CMK (cell line): ENCODE measurements at regions not wholly inside any gene's neighbourhood (a gene's known extent, or its start where the extent isn't known, plus 50 kb on each side); places are given as distances from the start of the nearest gene placed in this dataset.
"Not testable (repeated sequence)": the region's sequence is repeated elsewhere in the genome, so short reads cannot be mapped to it uniquely, and the experiment has no call there.

Experiments
- DNase-seq: peaks from one replicate; pipeline ENCODE4 v3.0.0-alpha.2; 2010; ENCODE audit warnings: low read depth

DNA sequence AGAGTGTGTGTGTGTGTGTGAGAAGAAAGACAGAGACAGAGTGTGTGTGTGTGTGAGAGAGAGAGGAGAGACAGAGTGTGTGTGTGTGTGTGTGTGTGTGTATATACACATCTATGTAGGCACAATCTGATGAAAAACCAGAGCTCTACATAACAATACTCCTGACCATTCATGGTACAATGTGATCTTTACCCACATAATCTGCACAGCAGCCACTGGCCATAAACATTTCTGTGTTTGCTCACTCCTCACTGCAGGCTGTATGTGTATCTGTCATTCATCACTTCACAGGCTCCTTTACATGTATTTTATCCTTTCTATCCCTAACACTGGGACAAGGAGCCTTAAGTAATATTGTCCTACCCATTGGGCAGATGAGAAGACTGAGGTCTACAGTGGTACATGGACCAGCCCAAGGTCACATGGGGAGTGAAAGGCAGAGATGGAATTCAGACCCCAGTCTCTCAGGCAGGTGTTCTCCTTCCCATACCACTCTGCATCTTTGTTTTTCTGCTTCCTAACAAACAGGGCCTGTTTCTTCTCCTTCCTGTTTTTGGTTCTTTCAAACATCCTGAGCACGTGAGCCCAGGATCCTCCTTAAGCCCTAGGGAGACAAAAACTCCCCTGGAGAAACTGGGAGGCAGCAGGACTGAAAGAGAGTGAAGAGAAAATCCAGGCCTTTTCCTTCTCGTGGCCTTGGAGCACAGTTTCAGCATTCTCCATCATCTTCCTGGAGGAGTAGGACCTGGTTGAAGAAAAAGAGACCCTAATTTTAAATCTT is 201.7 kb upstream of the MSX2 start:
- no peak for DNase-seq

- DNase-seq, result no peak
Observed at GRCh38 chr5:174523311-174524071, 200.9 kb upstream of the MSX2 start.

- DNase-seq, result no peak
Observed at GRCh38 chr5:174524351-174524750, 200.0 kb upstream of the MSX2 start.

DNA sequence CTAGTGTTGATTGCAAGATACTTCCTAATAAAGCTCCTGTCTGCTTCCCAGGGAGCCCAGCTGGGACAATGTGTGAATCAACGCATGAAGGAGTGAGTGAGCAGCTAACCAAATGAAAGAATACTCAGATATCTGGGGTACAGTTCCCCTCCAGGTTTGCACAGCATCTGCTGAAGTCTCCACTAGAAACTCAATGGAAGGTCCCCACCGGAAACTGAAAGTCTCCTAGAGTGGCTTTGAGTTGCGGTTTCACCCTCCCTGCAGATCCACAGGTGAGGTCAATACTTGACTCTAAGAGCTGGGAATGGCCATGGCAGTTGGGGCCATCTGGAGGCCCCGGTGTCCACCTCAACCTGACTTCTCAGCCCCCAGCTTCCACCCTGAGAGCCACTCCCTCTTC is 198.2 kb upstream of the MSX2 start:
- no peak for DNase-seq

GRCh38 chr5:174527916-174528540 is 196.4 kb upstream of the MSX2 start:
- DNase-seq, result no peak

GRCh38 chr5:174528821-174529544 is 195.4 kb upstream of the MSX2 start:
- no peak for DNase-seq

DNA sequence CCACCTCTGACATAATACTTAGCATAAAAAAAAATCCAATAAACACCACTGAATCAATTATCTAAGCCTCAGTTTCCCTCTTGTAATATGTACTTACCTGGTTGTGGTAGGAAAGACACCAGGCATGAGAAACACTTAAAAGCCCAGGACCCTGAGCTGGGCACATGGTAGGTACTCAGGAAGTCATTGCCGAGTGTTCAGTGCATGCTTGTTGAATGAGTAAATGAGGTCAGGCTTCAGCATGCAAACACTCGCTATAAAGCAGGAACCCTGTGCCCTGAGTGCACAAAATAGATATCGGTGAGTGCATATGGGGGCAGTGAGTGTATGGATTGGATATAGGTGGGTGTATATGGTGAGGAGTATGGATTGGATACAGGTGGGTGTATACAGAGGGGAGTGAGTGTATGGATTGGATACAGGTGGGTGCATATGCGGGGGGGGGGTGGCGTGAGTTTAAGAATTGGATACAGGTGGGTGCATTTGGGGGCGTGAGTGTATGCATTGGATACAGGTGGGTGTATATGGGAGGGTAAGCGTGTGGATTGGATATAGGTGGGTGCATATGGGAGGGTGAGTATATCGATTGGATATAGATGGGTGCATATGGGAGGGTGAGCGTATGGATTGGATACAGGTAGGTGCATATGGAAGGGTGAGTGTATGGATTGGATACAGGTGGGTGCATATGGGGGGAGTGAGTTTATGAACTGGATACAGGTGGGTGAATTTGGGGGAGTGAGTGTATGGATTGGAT is 194.3 kb upstream of the MSX2 start:
- no peak for DNase-seq

GRCh38 chr5:174531782-174532191 is 192.6 kb upstream of the MSX2 start:
- DNase-seq, result no peak

- DNase-seq, result peak; percentile 63
Observed at GRCh38 chr5:174532455-174533453, 191.6 kb upstream of the MSX2 start.

- no peak for DNase-seq
Observed at GRCh38 chr5:174533751-174534241, 190.6 kb upstream of the MSX2 start.

GRCh38 chr5:174535669-174536068 is 188.7 kb upstream of the MSX2 start:
- no peak for DNase-seq

- not testable (repeated sequence) for DNase-seq
Observed at GRCh38 chr5:174539823-174540222, 184.6 kb upstream of the MSX2 start.

GRCh38 chr5:174542037-174542436 is 182.3 kb upstream of the MSX2 start:
- no peak for DNase-seq

DNA sequence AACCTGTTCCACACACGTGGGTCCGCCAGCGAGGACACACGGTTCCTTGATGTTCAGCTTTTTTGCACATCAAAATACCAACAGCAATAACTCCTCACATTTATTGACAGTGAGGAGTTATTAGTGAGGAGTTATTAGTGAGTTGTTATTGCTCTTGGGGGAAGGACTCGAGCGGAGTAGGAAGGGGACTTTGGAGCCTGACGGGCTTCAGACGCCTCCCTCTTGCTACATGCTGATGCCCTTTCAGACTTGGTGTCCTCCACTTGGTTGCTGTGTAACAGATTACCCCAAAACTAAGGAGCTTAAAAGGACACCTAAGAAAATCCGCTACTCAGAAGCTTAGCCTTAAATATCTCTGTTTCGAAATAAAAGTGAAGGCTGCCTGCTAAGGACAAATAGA is 181.9 kb upstream of the MSX2 start:
- no peak for DNase-seq

- DNase-seq, result no peak
Observed at GRCh38 chr5:174545926-174546325, 178.5 kb upstream of the MSX2 start.

DNA sequence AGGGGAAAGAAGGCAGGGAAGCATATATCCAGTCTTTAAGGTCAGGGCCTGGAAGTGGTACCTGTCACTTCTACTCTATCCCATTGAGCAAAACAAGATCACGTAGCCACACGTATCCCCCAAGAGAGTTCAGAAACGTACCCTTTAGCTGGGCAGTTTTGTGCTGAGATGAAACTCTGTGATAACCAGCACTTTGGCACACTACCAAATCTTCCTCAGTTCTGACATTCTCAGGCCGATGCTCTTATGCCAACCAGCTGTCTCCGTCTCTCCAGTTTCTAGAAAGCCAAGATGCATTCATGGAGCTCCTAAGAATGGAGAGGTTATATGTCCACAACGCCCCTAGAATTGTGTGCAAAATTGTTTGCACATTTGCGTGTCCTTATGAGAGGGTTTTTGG is 176.6 kb upstream of the MSX2 start:
- no peak for DNase-seq

DNA sequence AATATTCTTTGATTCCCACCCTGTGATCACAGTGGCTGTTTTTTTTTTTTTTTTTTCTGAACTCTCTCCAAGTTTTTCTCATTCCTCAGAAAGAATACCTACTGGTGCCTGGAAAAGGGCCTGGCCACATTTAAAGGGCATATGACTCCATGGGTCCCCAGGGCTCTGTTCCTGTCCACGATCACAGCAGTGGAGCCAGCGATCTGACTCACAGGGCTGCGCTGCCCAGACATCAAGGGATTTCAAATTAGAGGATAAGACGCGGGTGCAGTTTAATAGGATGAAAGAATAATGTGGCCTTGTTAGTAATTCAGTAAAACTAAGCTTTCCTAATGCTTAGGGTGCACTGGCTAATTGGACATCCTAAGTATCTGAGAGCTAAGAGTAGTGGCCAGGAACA is 175.1 kb upstream of the MSX2 start:
- DNase-seq, result no peak

- DNase-seq, result no peak
Observed at GRCh38 chr5:174550026-174550425, 174.4 kb upstream of the MSX2 start.

DNA sequence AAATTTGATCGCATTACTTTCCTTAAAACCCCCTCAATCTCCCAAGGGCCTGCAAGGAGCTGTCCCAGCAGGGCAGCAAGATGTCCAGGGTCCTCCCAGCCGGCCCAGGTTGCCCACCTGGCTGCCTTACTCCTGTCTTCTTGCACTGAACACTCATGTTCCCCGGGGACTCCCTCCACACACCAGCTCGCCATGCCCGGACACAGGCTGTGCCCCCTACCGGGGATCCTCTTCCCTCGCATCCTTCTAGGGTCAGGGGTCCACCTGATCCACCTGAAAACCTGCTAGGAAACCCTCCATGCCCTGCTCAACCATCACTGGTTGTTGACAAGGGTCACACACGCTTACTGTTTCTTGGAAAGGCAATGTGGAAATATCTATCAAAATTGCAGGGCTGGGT is 172.0 kb upstream of the MSX2 start:
- no peak for DNase-seq

DNA sequence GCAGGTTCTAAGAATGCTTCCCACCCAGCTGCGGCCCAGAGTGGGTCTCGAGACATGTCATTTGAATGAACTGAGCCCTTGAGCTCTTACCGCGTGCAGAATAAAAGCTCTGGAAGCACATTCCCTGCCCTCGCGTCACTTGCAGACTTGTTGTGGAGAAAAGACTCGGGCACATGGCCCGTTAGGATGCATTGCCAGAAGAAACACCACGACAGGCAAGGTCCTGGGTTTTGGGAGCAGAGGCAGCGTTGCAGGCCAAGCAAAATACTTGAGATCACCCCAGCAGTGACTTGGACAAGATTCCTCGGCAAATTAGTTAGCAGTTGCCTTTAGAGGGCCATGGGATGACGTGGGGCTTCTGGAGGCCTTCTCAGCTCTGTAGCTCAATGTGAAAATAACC is 170.8 kb upstream of the MSX2 start:
- DNase-seq, result no peak
